ENCODE measurements at regions not wholly inside any gene's neighbourhood (a gene's known extent, or its start where the extent isn't known, plus 50 kb on each side); places are given as distances from the start of the nearest gene placed in this dataset.

DNA sequence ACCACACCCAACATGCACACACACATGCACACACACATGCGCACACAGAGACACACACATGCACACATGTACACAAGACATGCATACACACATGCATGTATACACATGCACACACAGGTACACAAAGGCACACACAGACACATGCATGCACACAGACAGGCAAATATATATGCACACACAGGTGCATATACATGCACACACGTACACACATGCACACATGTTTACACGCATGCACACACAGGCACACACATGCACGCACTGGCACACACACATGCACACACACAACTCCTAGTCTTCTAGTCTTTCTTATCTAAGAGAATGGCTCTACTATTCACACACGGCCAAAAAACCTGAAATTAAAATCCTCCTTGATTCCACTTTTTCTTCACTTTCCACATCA is 222.7 kb upstream of the PLD5 start:
- TF ChIP-seq, protein P1, sequence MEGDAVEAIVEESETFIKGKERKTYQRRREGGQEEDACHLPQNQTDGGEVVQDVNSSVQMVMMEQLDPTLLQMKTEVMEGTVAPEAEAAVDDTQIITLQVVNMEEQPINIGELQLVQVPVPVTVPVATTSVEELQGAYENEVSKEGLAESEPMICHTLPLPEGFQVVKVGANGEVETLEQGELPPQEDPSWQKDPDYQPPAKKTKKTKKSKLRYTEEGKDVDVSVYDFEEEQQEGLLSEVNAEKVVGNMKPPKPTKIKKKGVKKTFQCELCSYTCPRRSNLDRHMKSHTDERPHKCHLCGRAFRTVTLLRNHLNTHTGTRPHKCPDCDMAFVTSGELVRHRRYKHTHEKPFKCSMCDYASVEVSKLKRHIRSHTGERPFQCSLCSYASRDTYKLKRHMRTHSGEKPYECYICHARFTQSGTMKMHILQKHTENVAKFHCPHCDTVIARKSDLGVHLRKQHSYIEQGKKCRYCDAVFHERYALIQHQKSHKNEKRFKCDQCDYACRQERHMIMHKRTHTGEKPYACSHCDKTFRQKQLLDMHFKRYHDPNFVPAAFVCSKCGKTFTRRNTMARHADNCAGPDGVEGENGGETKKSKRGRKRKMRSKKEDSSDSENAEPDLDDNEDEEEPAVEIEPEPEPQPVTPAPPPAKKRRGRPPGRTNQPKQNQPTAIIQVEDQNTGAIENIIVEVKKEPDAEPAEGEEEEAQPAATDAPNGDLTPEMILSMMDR (IDR thresholded peaks at IDR 0.05; ENCODE audit: control extremely low read depth in 1 of 3, insufficient read depth in 1 of 3, low read depth in 1 of 3, low read length in 3 of 3) = no peak
- TF ChIP-seq RAD21 (IDR thresholded peaks at IDR 0.05 in 1 of 2, conservative IDR thresholded peaks at IDR 0.05 in 1 of 2; ENCODE audit: low read depth in 2 of 2, low read length in 2 of 2) (no peak), GTF2F1 (IDR thresholded peaks at IDR 0.05; ENCODE audit: borderline replicate concordance, low read depth, low read length) (no peak), FOSL1 (IDR thresholded peaks at IDR 0.05; ENCODE audit: insufficient read depth, low read depth, low read length) (no peak), SRF (IDR thresholded peaks at IDR 0.05; ENCODE audit: low read depth, low read length) (no peak), POLR2A (IDR thresholded peaks at IDR 0.05; ENCODE audit: control extremely low read depth in 1 of 2, low read depth in 2 of 2, low read length in 2 of 2) (no peak), EZH2 (IDR thresholded peaks at IDR 0.05; ENCODE audit: low read depth, low read length, severe bottlenecking) (no peak), NANOG (IDR thresholded peaks at IDR 0.05; ENCODE audit: insufficient read depth, low read depth, low read length, poor library complexity, severe bottlenecking) (no peak), TCF12 (IDR thresholded peaks at IDR 0.05; ENCODE audit: low read depth, low read length) (no peak)
